Sciatic nerve (tissue), 2 donors: ENCODE measurements at regions not wholly inside any gene's neighbourhood (a gene's known extent, or its start where the extent isn't known, plus 50 kb on each side); places are given as distances from the start of the nearest gene placed in this dataset.

Source experiments
- ATAC-seq: fragments of 200-7000 bp; cut with Tn5 transposase; one replicate; pipeline ENCODE4 v1.9.1; 2020; ENCODE audit warnings: mild to moderate bottlenecking, moderate library complexity
- DNase-seq: peaks from one replicate; pipeline ENCODE4 v3.0.0-alpha.2; 2020; ENCODE audit warnings: low spot score
- intact Hi-C: fragments of 100-400 bp; cut with DNase I; formaldehyde crosslinking; loops from one replicate; pipeline ENCODE4 v1.14.2; 2022
- donor health status: DM: no; HTN: no; CAD: no.
- donor health status: DM: no; HTN: no; CAD: no.

- DNase-seq (no peak), ATAC-seq (no peak)
- intact Hi-C loops: no loop called here
Observed at GRCh38 chr3:152048831-152049230, 175.4 kb downstream of the SUCNR1 start.

- intact Hi-C loops: no loop called here
- no peak for DNase-seq
- ATAC-seq: no peak
Observed at GRCh38 chr3:152050903-152051302, 177.5 kb downstream of the SUCNR1 start.

- intact Hi-C loops: no loop called here
- no peak for DNase-seq
- no peak for ATAC-seq
Observed at GRCh38 chr3:152051501-152052404, 178.3 kb downstream of the SUCNR1 start.

GRCh38 chr3:152053866-152054265 lies 180.4 kb downstream of the SUCNR1 start:
- ATAC-seq (no peak), DNase-seq (no peak)
- intact Hi-C loops: no loop called here

GRCh38 chr3:152054315-152054714 lies 180.9 kb downstream of the SUCNR1 start:
- DNase-seq: no peak
- no peak for ATAC-seq
- intact Hi-C loops: no loop called here

GRCh38 chr3:152056073-152056472 lies 182.6 kb downstream of the SUCNR1 start:
- ATAC-seq (no peak), DNase-seq (no peak)
- intact Hi-C loops: no loop called here

GRCh38 chr3:152056481-152056880 lies 183.0 kb downstream of the SUCNR1 start:
- DNase-seq (no peak), ATAC-seq (no peak)
- intact Hi-C loops: no loop called here

GRCh38 chr3:152056987-152057386 lies 183.5 kb downstream of the SUCNR1 start:
- no peak for ATAC-seq
- intact Hi-C loops: no loop called here
- no peak for DNase-seq

- intact Hi-C loops: no loop called here
- no peak for ATAC-seq
- no peak for DNase-seq
Observed at GRCh38 chr3:152058856-152059255, 185.4 kb downstream of the SUCNR1 start.

- intact Hi-C loops: no loop called here
- ATAC-seq: no peak
- no peak for DNase-seq
Observed at GRCh38 chr3:152060701-152061100, 187.3 kb downstream of the SUCNR1 start.

- DNase-seq (no peak), ATAC-seq (no peak)
- intact Hi-C loops: no loop called here
Observed at GRCh38 chr3:152061296-152061695, 187.9 kb downstream of the SUCNR1 start.

- DNase-seq: no peak
- intact Hi-C loops: no loop called here
- no peak for ATAC-seq
Observed at GRCh38 chr3:152069871-152070270, 196.4 kb downstream of the SUCNR1 start.

- DNase-seq (no peak), ATAC-seq (no peak)
- intact Hi-C loops: no loop called here
Observed at GRCh38 chr3:152071315-152071714, 197.4 kb upstream of the MBNL1 start.

- DNase-seq (no peak), ATAC-seq (peak; percentile 67)
- intact Hi-C loops: no loop called here
Observed at GRCh38 chr3:152071924-152072323, 196.8 kb upstream of the MBNL1 start.

- peak; percentile 73 for ATAC-seq
- DNase-seq: no peak
- intact Hi-C loops: no loop called here
Observed at GRCh38 chr3:152073267-152073666, 195.5 kb upstream of the MBNL1 start.

- intact Hi-C loops: no loop called here
- DNase-seq: no peak
- ATAC-seq: no peak
Observed at GRCh38 chr3:152076148-152076547, 192.6 kb upstream of the MBNL1 start.

GRCh38 chr3:152079980-152080379 lies 188.7 kb upstream of the MBNL1 start:
- ATAC-seq: no peak
- intact Hi-C loops: no loop called here

GRCh38 chr3:152083135-152083534 lies 185.6 kb upstream of the MBNL1 start:
- no peak for ATAC-seq

More at GRCh38 chr3:152079980-152080379, 188.7 kb upstream of the MBNL1 start:
- no peak for DNase-seq

GRCh38 chr3:152084441-152085158 lies 184.1 kb upstream of the MBNL1 start:
- intact Hi-C loops: no loop called here
- no peak for ATAC-seq
- DNase-seq: no peak

More at GRCh38 chr3:152083135-152083534, 185.6 kb upstream of the MBNL1 start:
- no peak for DNase-seq
- intact Hi-C loops: no loop called here

- ATAC-seq: peak; percentile 36
- intact Hi-C loops: no loop called here
Observed at GRCh38 chr3:152087153-152087552, 181.6 kb upstream of the MBNL1 start.

More at GRCh38 chr3:152087153-152087552, 181.6 kb upstream of the MBNL1 start:
- no peak for DNase-seq
